AG09319 (cell line): ENCODE measurements at regions not wholly inside any gene's neighbourhood (a gene's known extent, or its start where the extent isn't known, plus 50 kb on each side); places are given as distances from the start of the nearest gene placed in this dataset.

ENCODE experiments used
- DNase-seq: peaks from one replicate; pipeline ENCODE4 v3.0.0-alpha.2; 2010; ENCODE audit warnings: low read depth; ENCODE audit errors: extremely low read depth
- CTCF ChIP-seq: IDR thresholded peaks from 2 replicates; pipeline ENCODE4 v1.5.1; 2011; ENCODE audit warnings: low read depth, mild to moderate bottlenecking, inconsistent platforms, low read length, moderate library complexity

DNA sequence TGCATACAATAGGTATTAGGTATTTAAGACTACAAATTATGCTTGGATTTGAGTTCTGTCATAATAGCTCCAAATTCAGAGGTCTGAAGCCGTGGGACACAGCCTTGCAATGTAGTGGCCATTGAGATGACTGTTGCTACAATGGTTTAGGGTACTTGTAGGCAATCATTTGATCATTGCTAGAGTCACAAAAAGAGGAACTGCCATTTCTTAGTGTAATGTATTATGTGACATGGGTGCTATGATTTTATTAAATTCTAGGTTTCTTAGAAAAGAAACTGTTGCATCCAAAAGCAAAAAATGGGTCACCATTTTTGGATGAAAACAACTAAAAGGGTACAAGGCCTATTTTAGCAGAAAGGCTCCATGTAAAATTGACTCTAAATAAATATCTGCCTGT is 129.9 kb upstream of the ZNF644 start:
- no peak for TF ChIP-seq CTCF
- no peak for DNase-seq

GRCh38 chr1:91148641-91149069 is 126.8 kb upstream of the ZNF644 start:
- DNase-seq: no peak
- no peak for TF ChIP-seq CTCF

GRCh38 chr1:91141858-91142257 is 120.0 kb upstream of the ZNF644 start:
- no peak for DNase-seq
- no peak for TF ChIP-seq CTCF

GRCh38 chr1:91138959-91139358 is 117.1 kb upstream of the ZNF644 start:
- no peak for TF ChIP-seq CTCF
- DNase-seq: no peak

DNA sequence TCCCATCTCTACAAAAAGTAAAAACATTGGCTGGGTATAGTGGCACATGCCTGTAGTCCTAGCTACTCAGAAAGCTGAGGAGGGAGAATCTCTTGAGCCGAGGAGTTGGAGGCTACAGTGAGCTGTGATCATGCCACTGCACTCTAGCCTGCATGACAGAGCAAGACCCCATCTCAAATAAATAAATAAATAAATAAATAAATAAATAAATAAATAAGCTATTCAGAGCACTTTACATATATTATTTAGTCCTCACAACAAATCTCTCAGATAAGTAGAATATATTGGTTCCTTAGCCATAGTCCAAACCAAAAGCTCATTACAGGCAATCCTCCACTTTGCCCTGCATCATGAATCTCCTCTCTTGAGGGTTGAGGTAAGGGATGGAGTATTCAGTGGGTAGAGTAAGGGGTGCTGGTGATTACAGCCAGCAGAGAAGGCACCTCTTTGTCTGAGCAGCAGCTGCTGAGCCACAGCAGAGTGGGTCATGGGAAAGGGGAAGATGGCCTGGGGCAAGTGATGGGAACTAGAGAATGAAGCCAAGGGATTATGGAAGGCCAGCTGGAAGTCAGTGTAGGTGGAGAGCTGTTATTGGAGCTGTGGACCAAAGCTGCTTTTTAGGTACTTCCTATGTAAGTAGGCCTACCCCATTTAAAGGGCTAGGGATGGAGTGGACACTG is 115.5 kb upstream of the ZNF644 start:
- no peak for DNase-seq
- TF ChIP-seq CTCF: no peak

- no peak for TF ChIP-seq CTCF
Observed at GRCh38 chr1:91135799-91136198, 114.0 kb upstream of the ZNF644 start.

GRCh38 chr1:91133248-91133647 is 111.4 kb upstream of the ZNF644 start:
- no peak for TF ChIP-seq CTCF
- no peak for DNase-seq

More at GRCh38 chr1:91135799-91136198, 114.0 kb upstream of the ZNF644 start:
- DNase-seq: no peak
